ENCODE measurements at regions not wholly inside any gene's neighbourhood (a gene's known extent, or its start where the extent isn't known, plus 50 kb on each side); places are given as distances from the start of the nearest gene placed in this dataset.

GRCh38 chr4:62816566-62816965 lies 1592.7 kb downstream of the TECRL start:
- peaks cover 0 to 9% (median 0%) of the 10 kb centered on the region in 3 donors for H3K9me3 Mint-ChIP-seq
- H3K36me3 Mint-ChIP-seq: no peaks in the 10 kb centered on the region
- H3K4me3 Mint-ChIP-seq: no peak overlapping the region
- no peaks in the 10 kb centered on the region for H3K27me3 Mint-ChIP-seq
- H3K27ac Mint-ChIP-seq: no peak overlapping the region
- peaks cover 0 to 1% (median 0%) of the 10 kb centered on the region in 3 donors for H3K4me1 Mint-ChIP-seq

GRCh38 chr4:62814510-62815047 lies 1594.7 kb downstream of the TECRL start:
- Mint-ChIP-seq H3K4me3 (no peak overlapping the region), H3K4me1 (peaks cover 0 to 1% (median 0%) of the 10 kb centered on the region in 3 donors), H3K27me3 (no peaks in the 10 kb centered on the region), H3K27ac (no peak overlapping the region), H3K36me3 (no peaks in the 10 kb centered on the region), H3K9me3 (peaks cover 0 to 4% (median 0%) of the 10 kb centered on the region in 3 donors)

GRCh38 chr4:62806816-62807215 lies 1602.4 kb downstream of the TECRL start:
- Mint-ChIP-seq H3K4me1 (no peaks in the 10 kb centered on the region), H3K27me3 (no peaks in the 10 kb centered on the region), H3K9me3 (peaks cover 0 to 5% (median 4%) of the 10 kb centered on the region in 3 donors), H3K27ac (no peak overlapping the region), H3K36me3 (no peaks in the 10 kb centered on the region), H3K4me3 (no peak overlapping the region)

GRCh38 chr4:62804075-62804474 lies 1603.9 kb downstream of the ADGRL3 start:
- H3K27ac Mint-ChIP-seq: no peak overlapping the region
- H3K27me3 Mint-ChIP-seq: no peaks in the 10 kb centered on the region
- peaks cover 0 to 5% (median 4%) of the 10 kb centered on the region in 3 donors for H3K9me3 Mint-ChIP-seq
- H3K36me3 Mint-ChIP-seq: no peaks in the 10 kb centered on the region
- H3K4me3 Mint-ChIP-seq: no peak overlapping the region
- H3K4me1 Mint-ChIP-seq: no peaks in the 10 kb centered on the region

GRCh38 chr4:62797221-62797620 lies 1597.1 kb downstream of the ADGRL3 start:
- H3K4me3 Mint-ChIP-seq: no peak overlapping the region
- H3K4me1 Mint-ChIP-seq: no peaks in the 10 kb centered on the region
- peaks cover 1 to 16% (median 4%) of the 10 kb centered on the region in 3 donors for H3K9me3 Mint-ChIP-seq
- H3K27ac Mint-ChIP-seq: no peak overlapping the region
- no peaks in the 10 kb centered on the region for H3K36me3 Mint-ChIP-seq
- H3K27me3 Mint-ChIP-seq: no peaks in the 10 kb centered on the region

GRCh38 chr4:62791386-62791785 lies 1591.3 kb downstream of the ADGRL3 start:
- no peaks in the 10 kb centered on the region for H3K36me3 Mint-ChIP-seq
- H3K4me3 Mint-ChIP-seq: no peak overlapping the region
- no peaks in the 10 kb centered on the region for H3K4me1 Mint-ChIP-seq
- H3K27ac Mint-ChIP-seq: no peak overlapping the region
- H3K27me3 Mint-ChIP-seq: no peaks in the 10 kb centered on the region
- H3K9me3 Mint-ChIP-seq: peaks cover 0 to 11% (median 0%) of the 10 kb centered on the region in 3 donors

GRCh38 chr4:62771983-62772557 lies 1571.9 kb downstream of the ADGRL3 start:
- no peaks in the 10 kb centered on the region for H3K36me3 Mint-ChIP-seq
- H3K27ac Mint-ChIP-seq: no peak overlapping the region
- H3K27me3 Mint-ChIP-seq: no peaks in the 10 kb centered on the region
- no peak overlapping the region for H3K4me3 Mint-ChIP-seq
- H3K4me1 Mint-ChIP-seq: peaks cover 0 to 2% (median 0%) of the 10 kb centered on the region in 3 donors
- H3K9me3 Mint-ChIP-seq: peaks cover 6 to 15% (median 8%) of the 10 kb centered on the region in 3 donors

- Mint-ChIP-seq H3K36me3 (no peaks in the 10 kb centered on the region), H3K27me3 (no peaks in the 10 kb centered on the region), H3K4me1 (no peaks in the 10 kb centered on the region)
These were observed 1540.2 kb downstream of the ADGRL3 start for GRCh38 chr4:62740296-62740695.

GRCh38 chr4:62717154-62717553 lies 1517.0 kb downstream of the ADGRL3 start:
- H3K36me3 Mint-ChIP-seq: no peaks in the 10 kb centered on the region

More at GRCh38 chr4:62740296-62740695, 1540.2 kb downstream of the ADGRL3 start:
- peaks cover 2 to 7% (median 3%) of the 10 kb centered on the region in 3 donors for H3K9me3 Mint-ChIP-seq
- H3K27ac Mint-ChIP-seq: no peak overlapping the region
- no peak overlapping the region for H3K4me3 Mint-ChIP-seq

GRCh38 chr4:62711575-62711974 lies 1511.4 kb downstream of the ADGRL3 start:
- peaks cover 2 to 16% (median 3%) of the 10 kb centered on the region in 3 donors for H3K9me3 Mint-ChIP-seq
- no peaks in the 10 kb centered on the region for H3K27me3 Mint-ChIP-seq
- no peak overlapping the region for H3K4me3 Mint-ChIP-seq
- H3K36me3 Mint-ChIP-seq: no peaks in the 10 kb centered on the region
- H3K4me1 Mint-ChIP-seq: no peaks in the 10 kb centered on the region
- H3K27ac Mint-ChIP-seq: no peak overlapping the region

More at GRCh38 chr4:62717154-62717553, 1517.0 kb downstream of the ADGRL3 start:
- H3K4me1 Mint-ChIP-seq: peaks cover 0 to 3% (median 0%) of the 10 kb centered on the region in 3 donors
- H3K27me3 Mint-ChIP-seq: no peaks in the 10 kb centered on the region
- H3K9me3 Mint-ChIP-seq: peaks cover 2 to 11% (median 8%) of the 10 kb centered on the region in 3 donors
- H3K4me3 Mint-ChIP-seq: no peak overlapping the region
- no peak overlapping the region for H3K27ac Mint-ChIP-seq

GRCh38 chr4:62709618-62710252 lies 1509.6 kb downstream of the ADGRL3 start:
- H3K27ac Mint-ChIP-seq: no peak overlapping the region
- H3K36me3 Mint-ChIP-seq: no peaks in the 10 kb centered on the region
- H3K4me3 Mint-ChIP-seq: no peak overlapping the region
- H3K27me3 Mint-ChIP-seq: no peaks in the 10 kb centered on the region
- peaks cover 2 to 11% (median 4%) of the 10 kb centered on the region in 3 donors for H3K9me3 Mint-ChIP-seq
- no peaks in the 10 kb centered on the region for H3K4me1 Mint-ChIP-seq

- no peaks in the 10 kb centered on the region for H3K27me3 Mint-ChIP-seq
- peaks cover 2 to 9% (median 8%) of the 10 kb centered on the region in 3 donors for H3K9me3 Mint-ChIP-seq
- H3K36me3 Mint-ChIP-seq: no peaks in the 10 kb centered on the region
- no peak overlapping the region for H3K27ac Mint-ChIP-seq
- H3K4me3 Mint-ChIP-seq: no peak overlapping the region
- H3K4me1 Mint-ChIP-seq: no peaks in the 10 kb centered on the region
These were observed 1506.3 kb downstream of the ADGRL3 start for GRCh38 chr4:62706423-62706822.

- Mint-ChIP-seq H3K27ac (no peak overlapping the region), H3K36me3 (no peaks in the 10 kb centered on the region), H3K4me1 (peaks cover 0 to 2% (median 0%) of the 10 kb centered on the region in 3 donors), H3K27me3 (no peaks in the 10 kb centered on the region), H3K4me3 (no peak overlapping the region), H3K9me3 (peaks cover 0 to 7% (median 2%) of the 10 kb centered on the region in 3 donors)
These were observed 1483.9 kb downstream of the ADGRL3 start for GRCh38 chr4:62683799-62684566.

- H3K27me3 Mint-ChIP-seq: no peaks in the 10 kb centered on the region
- no peak overlapping the region for H3K27ac Mint-ChIP-seq
- H3K9me3 Mint-ChIP-seq: peaks cover 2 to 12% (median 2%) of the 10 kb centered on the region in 3 donors
- H3K4me1 Mint-ChIP-seq: no peaks in the 10 kb centered on the region
- H3K4me3 Mint-ChIP-seq: no peak overlapping the region
- H3K36me3 Mint-ChIP-seq: no peaks in the 10 kb centered on the region
These were observed 1476.8 kb downstream of the ADGRL3 start for GRCh38 chr4:62676962-62677361.

- Mint-ChIP-seq H3K27ac (no peak overlapping the region), H3K9me3 (peaks cover 0 to 15% (median 2%) of the 10 kb centered on the region in 3 donors), H3K27me3 (no peaks in the 10 kb centered on the region), H3K4me1 (no peaks in the 10 kb centered on the region), H3K36me3 (no peaks in the 10 kb centered on the region), H3K4me3 (no peak overlapping the region)
These were observed 1470.4 kb downstream of the ADGRL3 start for GRCh38 chr4:62670514-62670913.
